ENCODE measurements at regions not wholly inside any gene's neighbourhood (a gene's known extent, or its start where the extent isn't known, plus 50 kb on each side); places are given as distances from the start of the nearest gene placed in this dataset.

DNA sequence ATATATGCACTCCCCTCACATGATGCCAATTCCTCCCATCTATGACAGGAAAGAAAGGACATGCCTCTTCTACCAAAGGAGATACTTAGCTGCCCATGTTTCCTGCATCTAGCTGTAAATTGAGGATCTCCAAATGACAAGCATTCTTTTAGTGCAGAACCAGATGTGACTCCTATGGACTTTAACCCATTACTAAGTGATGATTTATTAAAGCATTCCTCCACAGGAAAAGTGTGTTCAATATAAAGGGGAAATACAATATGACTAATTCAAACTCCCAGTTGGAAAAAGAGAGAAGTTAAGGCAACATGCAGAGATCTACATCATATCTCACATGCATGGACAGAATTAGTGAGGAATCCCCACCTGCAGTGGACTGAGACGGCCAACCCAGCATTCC, 221.3 kb downstream of the FAM76B start:
- peaks cover 25% of the 10 kb centered on the region for H3K4me1 Mint-ChIP-seq
- H3K9me3 Mint-ChIP-seq: peaks cover 7% of the 10 kb centered on the region
- no peak overlapping the region for H3K4me3 Mint-ChIP-seq
- TF ChIP-seq CTCF (conservative IDR thresholded peaks at IDR 0.05): no peak
- H3K36me3 Mint-ChIP-seq (ENCODE audit: low read depth): peaks cover 8% of the 10 kb centered on the region
- H3K27me3 Mint-ChIP-seq (ENCODE audit: low read depth): no peaks in the 10 kb centered on the region
- no peak overlapping the region for H3K27ac Mint-ChIP-seq (ENCODE audit: unreplicated experiment)
- DNase-seq (ENCODE audit: low read depth, low spot score): no peak

DNA sequence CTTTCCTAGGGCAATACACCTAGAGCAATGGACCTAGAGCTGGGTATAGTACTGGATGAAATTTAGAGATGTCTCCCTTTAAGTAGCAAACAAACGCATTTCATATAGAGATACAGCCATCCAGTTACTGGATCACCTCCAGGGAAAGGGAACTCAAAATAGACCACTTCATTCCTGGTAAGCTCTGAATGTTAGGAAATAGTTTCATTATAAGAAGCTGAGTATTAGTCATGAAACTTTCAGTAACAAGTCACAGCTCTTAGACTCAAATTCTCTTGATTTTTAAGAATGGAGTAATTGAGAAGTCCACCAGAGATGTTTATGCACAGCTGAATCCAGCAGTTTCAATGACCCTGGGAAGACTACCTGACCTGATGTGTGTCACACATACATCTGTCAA, 221.9 kb downstream of the FAM76B start:
- no peak overlapping the region for H3K4me3 Mint-ChIP-seq
- DNase-seq (ENCODE audit: low read depth, low spot score): no peak
- no peak for TF ChIP-seq CTCF (conservative IDR thresholded peaks at IDR 0.05)
- peaks cover 8% of the 10 kb centered on the region for H3K36me3 Mint-ChIP-seq (ENCODE audit: low read depth)
- peaks cover 25% of the 10 kb centered on the region for H3K4me1 Mint-ChIP-seq
- H3K27ac Mint-ChIP-seq (ENCODE audit: unreplicated experiment): no peak overlapping the region
- H3K27me3 Mint-ChIP-seq (ENCODE audit: low read depth): no peaks in the 10 kb centered on the region
- H3K9me3 Mint-ChIP-seq: peaks cover 7% of the 10 kb centered on the region

- H3K27me3 Mint-ChIP-seq (ENCODE audit: low read depth): no peaks in the 10 kb centered on the region
- peaks cover 8% of the 10 kb centered on the region for H3K36me3 Mint-ChIP-seq (ENCODE audit: low read depth)
- DNase-seq (ENCODE audit: low read depth, low spot score): no peak
- H3K4me3 Mint-ChIP-seq: no peak overlapping the region
- H3K4me1 Mint-ChIP-seq: peaks cover 18% of the 10 kb centered on the region
- peak overlapping the region; percentile 13 for H3K27ac Mint-ChIP-seq (ENCODE audit: unreplicated experiment)
- no peak for TF ChIP-seq CTCF (conservative IDR thresholded peaks at IDR 0.05)
- H3K9me3 Mint-ChIP-seq: peaks cover 7% of the 10 kb centered on the region
These were observed 223.4 kb downstream of the FAM76B start for GRCh38 chr11:95566211-95566610.

- no peak for DNase-seq (ENCODE audit: low read depth, low spot score)
- peak overlapping the region; percentile 38 for H3K27ac Mint-ChIP-seq (ENCODE audit: unreplicated experiment)
- H3K36me3 Mint-ChIP-seq (ENCODE audit: low read depth): peaks cover 8% of the 10 kb centered on the region
- H3K9me3 Mint-ChIP-seq: peaks cover 7% of the 10 kb centered on the region
- H3K27me3 Mint-ChIP-seq (ENCODE audit: low read depth): no peaks in the 10 kb centered on the region
- peaks cover 15% of the 10 kb centered on the region for H3K4me1 Mint-ChIP-seq
- TF ChIP-seq CTCF (conservative IDR thresholded peaks at IDR 0.05): no peak
- H3K4me3 Mint-ChIP-seq: no peak overlapping the region
These were observed 223.8 kb downstream of the FAM76B start for GRCh38 chr11:95565724-95566141.

DNA sequence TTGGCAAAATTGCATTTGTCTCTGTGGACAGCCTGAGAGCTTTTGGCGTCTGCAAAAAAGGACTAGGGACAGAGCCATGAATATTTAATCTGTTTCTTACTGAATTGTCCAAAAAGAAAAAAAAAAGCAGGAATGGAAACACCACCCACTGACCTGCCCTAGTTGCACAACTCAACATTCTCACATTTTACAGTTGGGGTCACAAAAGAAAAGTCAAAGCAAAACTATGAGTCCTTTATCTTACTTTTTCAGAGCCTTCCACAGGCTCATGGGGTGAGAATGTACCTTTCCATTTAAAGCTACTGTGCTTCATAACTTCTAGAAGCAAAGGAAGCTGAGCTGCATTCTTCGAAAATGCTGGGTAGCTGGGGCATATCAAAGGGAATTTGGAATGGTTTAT, 225.7 kb downstream of the FAM76B start:
- no peaks in the 10 kb centered on the region for H3K9me3 Mint-ChIP-seq
- no peak overlapping the region for H3K27ac Mint-ChIP-seq (ENCODE audit: unreplicated experiment)
- no peak for TF ChIP-seq CTCF (conservative IDR thresholded peaks at IDR 0.05)
- H3K4me1 Mint-ChIP-seq: peaks cover 11% of the 10 kb centered on the region
- no peaks in the 10 kb centered on the region for H3K27me3 Mint-ChIP-seq (ENCODE audit: low read depth)
- no peaks in the 10 kb centered on the region for H3K36me3 Mint-ChIP-seq (ENCODE audit: low read depth)
- no peak for DNase-seq (ENCODE audit: low read depth, low spot score)
- H3K4me3 Mint-ChIP-seq: no peak overlapping the region

GRCh38 chr11:95563173-95563572, 226.4 kb downstream of the FAM76B start:
- H3K4me1 Mint-ChIP-seq: peaks cover 11% of the 10 kb centered on the region
- H3K27ac Mint-ChIP-seq (ENCODE audit: unreplicated experiment): no peak overlapping the region
- no peak overlapping the region for H3K4me3 Mint-ChIP-seq
- H3K36me3 Mint-ChIP-seq (ENCODE audit: low read depth): no peaks in the 10 kb centered on the region
- no peaks in the 10 kb centered on the region for H3K27me3 Mint-ChIP-seq (ENCODE audit: low read depth)
- DNase-seq (ENCODE audit: low read depth, low spot score): no peak
- no peak for TF ChIP-seq CTCF (conservative IDR thresholded peaks at IDR 0.05)
- H3K9me3 Mint-ChIP-seq: no peaks in the 10 kb centered on the region
